DND-41 (cell line): ENCODE measurements at regions not wholly inside any gene's neighbourhood (a gene's known extent, or its start where the extent isn't known, plus 50 kb on each side); places are given as distances from the start of the nearest gene placed in this dataset.

ENCODE experiments used
- ATAC-seq: fragments of 200-7000 bp; cut with Tn5 transposase; 3 replicates; pipeline ENCODE4 v1.9.1; 2021; ENCODE audit warnings: low read depth; ENCODE audit not compliant: insufficient read depth
- DNase-seq: peaks from one replicate; pipeline ENCODE4 v3.0.0-alpha.2; 2020
- H2AFZ ChIP-seq: 2 replicates; pipeline ENCODE4 v1.6.0; 2012; ENCODE audit warnings: low read depth, low read length
- H3K27ac ChIP-seq: 2 replicates; pipeline ENCODE4 v1.5.1; 2012; ENCODE audit warnings: low read length, inconsistent platforms
- H3K27me3 ChIP-seq: fragments of 200-600 bp; sonication (generic); 2 replicates; pipeline ENCODE4 v1.6.0; 2012; ENCODE audit warnings: low read length, mild to moderate bottlenecking, inconsistent platforms; ENCODE audit not compliant: insufficient read depth, poor library complexity
- H3K36me3 ChIP-seq: 2 replicates; pipeline ENCODE4 v1.5.1; 2012; ENCODE audit warnings: low read length, inconsistent platforms; ENCODE audit not compliant: insufficient read depth
- H3K4me1 ChIP-seq: 2 replicates; pipeline ENCODE4 v1.5.1; 2012; ENCODE audit warnings: mild to moderate bottlenecking, low read length; ENCODE audit not compliant: insufficient read depth
- H3K4me2 ChIP-seq: 2 replicates; pipeline ENCODE4 v1.6.0; 2012; ENCODE audit warnings: mild to moderate bottlenecking, moderate library complexity, low read length, inconsistent platforms; ENCODE audit not compliant: insufficient read depth
- H3K4me3 ChIP-seq, 2 experiments: fragments of 200-600 bp in 1 of 2; shearing (Covaris generic) in 1 of 2; 2 replicates each; pipeline ENCODE4 v1.5.1; 2012 to 2016; ENCODE audit warnings: inconsistent platforms in 2 of 2, low read length in 2 of 2, mild to moderate bottlenecking in 2 of 2, low read depth in 1 of 2, moderate library complexity in 1 of 2
- H3K79me2 ChIP-seq: 2 replicates; pipeline ENCODE4 v1.6.0; 2012; ENCODE audit warnings: low read length, inconsistent platforms; ENCODE audit not compliant: insufficient read depth
- H3K9ac ChIP-seq: 2 replicates; pipeline ENCODE4 v1.6.0; 2012; ENCODE audit warnings: low read depth, mild to moderate bottlenecking, inconsistent platforms, low read length, moderate library complexity
- H3K9me3 ChIP-seq: 2 replicates; pipeline ENCODE4 v1.5.1; 2012; ENCODE audit warnings: low read length, moderate library complexity, mild to moderate bottlenecking, inconsistent platforms; ENCODE audit not compliant: insufficient read depth, severe bottlenecking
- H4K20me1 ChIP-seq: 2 replicates; pipeline ENCODE4 v1.6.0; 2012; ENCODE audit warnings: low read length; ENCODE audit not compliant: insufficient read depth
- CTCF ChIP-seq: IDR thresholded peaks from 2 replicates; pipeline ENCODE4 v1.5.1; 2012; ENCODE audit warnings: borderline replicate concordance, low read length, moderate library complexity, mild to moderate bottlenecking; ENCODE audit not compliant: poor library complexity, severe bottlenecking; ENCODE audit errors: extremely low read depth
- EZH2 ChIP-seq: IDR thresholded peaks from 3 replicates; pipeline ENCODE4 v1.6.1; 2012; ENCODE audit warnings: borderline replicate concordance, low read depth, mild to moderate bottlenecking, moderate library complexity, low read length, inconsistent platforms; ENCODE audit not compliant: severe bottlenecking

DNA sequence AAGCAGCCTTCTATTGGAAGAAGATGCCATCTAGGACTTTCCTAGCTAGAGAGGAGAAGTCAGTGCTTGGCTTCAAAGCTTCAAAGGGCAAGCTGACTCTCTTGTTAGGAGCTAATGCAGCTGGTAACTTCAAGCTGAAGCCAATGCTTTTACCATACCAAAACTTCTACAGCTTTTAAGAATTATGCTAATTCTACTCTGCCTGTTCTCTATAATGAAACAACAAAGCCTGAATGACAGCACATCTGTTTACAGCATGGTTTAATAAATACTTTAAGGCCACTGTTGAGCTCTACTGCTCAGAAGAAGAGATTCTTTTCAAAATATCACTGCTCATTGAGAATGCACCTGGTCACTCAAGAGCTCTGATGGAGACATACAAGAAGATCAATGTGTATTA lies 951.9 kb upstream of the LRRN3 start:
- no peak for DNase-seq
- Histone ChIP-seq H3K27ac (no peak overlapping the region), H3K27me3 (no peaks in the 10 kb centered on the region), H3K4me2 (no peak overlapping the region), H3K79me2 (no peaks in the 10 kb centered on the region), H4K20me1 (no peaks in the 10 kb centered on the region), H3K36me3 (0 out of 2 replicates have a peak, but pooled peaks cover 2% of the 10 kb centered on the region), H3K4me1 (no peaks in the 10 kb centered on the region), H3K4me3 (no peak overlapping the region), H3K9me3 (peaks cover 4% of the 10 kb centered on the region), H3K9ac (no peak overlapping the region), H2AFZ (no peak overlapping the region)
- ATAC-seq: no peak
- no peak for TF ChIP-seq EZH2
- TF ChIP-seq CTCF: no peak

- no peak for TF ChIP-seq CTCF
- TF ChIP-seq EZH2: no peak
- Histone ChIP-seq H3K9ac (no peak overlapping the region), H3K27ac (no peak overlapping the region), H2AFZ (no peak overlapping the region), H3K79me2 (no peaks in the 10 kb centered on the region), H3K4me2 (no peak overlapping the region), H3K9me3 (peaks cover 7% of the 10 kb centered on the region), H3K36me3 (0 out of 2 replicates have a peak, but pooled peaks cover 2% of the 10 kb centered on the region), H3K4me3 (no peak overlapping the region), H3K4me1 (no peaks in the 10 kb centered on the region), H4K20me1 (no peaks in the 10 kb centered on the region), H3K27me3 (no peaks in the 10 kb centered on the region)
- DNase-seq: no peak
- no peak for ATAC-seq
These were observed 947.9 kb upstream of the LRRN3 start for GRCh38 chr7:110142939-110143526.

DNA sequence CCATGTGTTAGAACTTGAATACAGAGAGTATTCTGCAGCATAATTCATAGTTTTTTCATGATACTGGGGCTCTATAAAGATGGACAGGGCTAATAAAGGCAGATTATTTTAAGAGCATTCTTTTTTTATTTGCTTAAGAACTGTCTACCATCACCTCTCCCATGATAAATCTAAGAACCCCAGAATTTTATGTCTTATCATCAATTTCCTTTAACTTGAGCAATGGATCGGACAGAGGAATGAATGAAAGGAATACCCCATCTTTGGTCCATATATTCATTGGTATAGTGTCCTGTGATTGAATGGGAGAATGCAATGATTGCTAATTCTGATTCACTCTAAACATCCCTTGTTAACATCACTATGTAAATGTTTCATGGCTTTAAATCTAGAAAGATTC lies 946.3 kb upstream of the LRRN3 start:
- H3K36me3 ChIP-seq: peaks cover 11% of the 10 kb centered on the region
- H4K20me1 ChIP-seq: no peaks in the 10 kb centered on the region
- no peaks in the 10 kb centered on the region for H3K79me2 ChIP-seq
- H3K4me3 ChIP-seq: no peak overlapping the region
- ATAC-seq (no peak), DNase-seq (no peak)
- no peaks in the 10 kb centered on the region for H3K4me1 ChIP-seq
- H3K9me3 ChIP-seq: peaks cover 22% of the 10 kb centered on the region
- H3K4me2 ChIP-seq: no peak overlapping the region
- no peak overlapping the region for H3K27ac ChIP-seq
- H2AFZ ChIP-seq: no peak overlapping the region
- TF ChIP-seq EZH2 (no peak), CTCF (no peak)
- no peak overlapping the region for H3K9ac ChIP-seq
- no peaks in the 10 kb centered on the region for H3K27me3 ChIP-seq

DNA sequence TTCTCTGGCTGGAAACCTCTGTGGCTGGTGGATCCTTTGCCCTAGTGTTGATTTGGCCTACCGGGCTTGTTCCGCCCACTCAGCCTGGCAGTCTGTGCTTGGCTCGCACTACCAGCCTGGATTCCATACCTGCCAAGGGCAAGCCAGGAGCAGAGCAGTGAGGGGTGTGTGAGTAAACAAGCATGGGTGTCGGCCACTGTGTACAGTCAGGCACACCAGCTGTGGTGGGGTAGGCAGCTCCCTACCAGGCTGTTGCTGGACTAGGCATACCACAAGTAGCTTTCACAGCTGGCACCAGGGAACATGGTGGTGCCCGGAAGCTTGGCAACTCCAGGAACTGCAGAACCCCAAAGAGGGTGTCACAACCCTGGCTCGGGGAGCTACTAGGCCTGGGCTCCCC lies 942.9 kb upstream of the LRRN3 start:
- no peak for ATAC-seq
- H3K4me1 ChIP-seq: no peaks in the 10 kb centered on the region
- TF ChIP-seq CTCF: no peak
- no peak for TF ChIP-seq EZH2
- H3K9ac ChIP-seq: no peak overlapping the region
- H3K27ac ChIP-seq: no peak overlapping the region
- H3K4me2 ChIP-seq: no peak overlapping the region
- H3K79me2 ChIP-seq: no peaks in the 10 kb centered on the region
- peaks cover 24% of the 10 kb centered on the region for H3K9me3 ChIP-seq
- H4K20me1 ChIP-seq: no peaks in the 10 kb centered on the region
- H3K27me3 ChIP-seq: no peaks in the 10 kb centered on the region
- DNase-seq: no peak
- peaks cover 9% of the 10 kb centered on the region for H3K36me3 ChIP-seq
- no peak overlapping the region for H2AFZ ChIP-seq
- no peak overlapping the region for H3K4me3 ChIP-seq
